Esophagus squamous epithelium (tissue), 5 donors: ENCODE measurements at regions not wholly inside any gene's neighbourhood (a gene's known extent, or its start where the extent isn't known, plus 50 kb on each side); places are given as distances from the start of the nearest gene placed in this dataset.

Source experiments
- DNase-seq: peaks from one replicate; lab custom pipeline; 2025; lab: John Stamatoyannopoulos, UW
- H3K27ac ChIP-seq, 4 donors: fragments of 200-600 bp; sonication (generic); one replicate each; pipeline ENCODE4 v1.5.1; 2016 to 2019; ENCODE audit warnings: mild to moderate bottlenecking in 1 of 4
- H3K27me3 ChIP-seq, 4 donors: fragments of 200-600 bp; sonication (generic); 1 replicate in 3 of 4; 2 replicates in 1 of 4; pipeline versions ENCODE4 v1.5.1 to v1.6.0; 2017 to 2021; ENCODE audit warnings: antibody characterized with exemption in 1 of 4
- H3K36me3 ChIP-seq, 3 donors: fragments of 200-600 bp; sonication (generic); one replicate each; pipeline ENCODE4 v1.5.1; 2016 to 2019
- H3K4me1 ChIP-seq, 3 donors: fragments of 200-600 bp; sonication (generic); one replicate each; pipeline ENCODE4 v1.5.1; 2017 to 2019
- H3K4me3 ChIP-seq, 4 donors: fragments of 200-600 bp; sonication (generic); 1 replicate in 3 of 4; 2 replicates in 1 of 4; pipeline ENCODE4 v1.5.1; 2016 to 2019; ENCODE audit warnings: mild to moderate bottlenecking in 2 of 4, moderate library complexity in 1 of 4
- H3K9me3 ChIP-seq, 3 donors: fragments of 200-600 bp; sonication (generic); one replicate each; pipeline ENCODE4 v1.5.1; 2016 to 2019
- CTCF ChIP-seq, 6 experiments: fragments of 450-650 bp in 4 of 6; fragments of 200-600 bp in 2 of 6; sonication (generic) in 2 of 6; IDR thresholded peaks; one replicate each; pipeline ENCODE4 v1.5.1; 2016 to 2019; ENCODE audit warnings: antibody characterized with exemption in 6 of 6, mild to moderate bottlenecking in 4 of 6, moderate library complexity in 4 of 6
- POLR2A ChIP-seq, 4 donors: fragments of 450-650 bp; IDR thresholded peaks; one replicate each; pipeline ENCODE4 v1.6.1; 2017; ENCODE audit warnings: antibody characterized with exemption in 4 of 4, mild to moderate bottlenecking in 4 of 4, moderate library complexity in 3 of 4
- WGBS, 2 donors: methylation state at CpG; one replicate each; pipeline ENCODE4 v1.1.5; 2018; 5-methylcytosine and 5-hydroxymethylcytosine counted together
- intact Hi-C: fragments of 100-400 bp; cut with DNase I; formaldehyde crosslinking; loops from one replicate; pipeline ENCODE4 v1.15.0; 2022
- donor health status: DM: yes; HTN: yes; CAD: no.

- peak in 1 of 6 experiments; percentile 23 for TF ChIP-seq CTCF (IDR thresholded peaks at IDR 0.05)
- TF ChIP-seq POLR2A (IDR thresholded peaks at IDR 0.05): no peak
- no peak for DNase-seq
- intact Hi-C loops: no loop called here
- Histone ChIP-seq H3K4me3 (no peak overlapping the region), H3K36me3 (no peaks in the 10 kb centered on the region), H3K27me3 (no peaks in the 10 kb centered on the region), H3K4me1 (no peaks in the 10 kb centered on the region), H3K27ac (no peak overlapping the region), H3K9me3 (no peaks in the 10 kb centered on the region)
Measured at GRCh38 chrX:145178268-145178667, 69.0 kb upstream of the SPANXN1 start.

GRCh38 chrX:145190801-145191389 lies 56.4 kb upstream of the SPANXN1 start:
- TF ChIP-seq POLR2A (IDR thresholded peaks at IDR 0.05): no peak
- TF ChIP-seq CTCF (IDR thresholded peaks at IDR 0.05): peak in 5 of 6 experiments; percentile 6 to 36 (median 28)
- Histone ChIP-seq H3K27me3 (no peaks in the 10 kb centered on the region), H3K4me1 (no peaks in the 10 kb centered on the region), H3K4me3 (no peak overlapping the region), H3K27ac (no peak overlapping the region), H3K36me3 (no peaks in the 10 kb centered on the region), H3K9me3 (no peaks in the 10 kb centered on the region)
- DNase-seq: no peak
- 52 to 55% methylated on average over 3 of the region's 3 CpGs for WGBS, 2 donors
- intact Hi-C loops: no loop called here
